GM21423 (cell line): ENCODE measurements at regions not wholly inside any gene's neighbourhood (a gene's known extent, or its start where the extent isn't known, plus 50 kb on each side); places are given as distances from the start of the nearest gene placed in this dataset.

Experiments
- ATAC-seq: cut with Tn5 transposase; IDR thresholded peaks from one replicate; pipeline ENCODE4 v1.9.1; 2021; ENCODE audit warnings: mild to moderate bottlenecking, moderate library complexity; ENCODE audit not compliant: unreplicated experiment

GRCh38 chr12:107339932-107340331 lies 246.6 kb upstream of the CRY1 start:
- no peak for ATAC-seq

GRCh38 chr12:107340898-107341297 lies 247.5 kb upstream of the CRY1 start:
- no peak for ATAC-seq

DNA sequence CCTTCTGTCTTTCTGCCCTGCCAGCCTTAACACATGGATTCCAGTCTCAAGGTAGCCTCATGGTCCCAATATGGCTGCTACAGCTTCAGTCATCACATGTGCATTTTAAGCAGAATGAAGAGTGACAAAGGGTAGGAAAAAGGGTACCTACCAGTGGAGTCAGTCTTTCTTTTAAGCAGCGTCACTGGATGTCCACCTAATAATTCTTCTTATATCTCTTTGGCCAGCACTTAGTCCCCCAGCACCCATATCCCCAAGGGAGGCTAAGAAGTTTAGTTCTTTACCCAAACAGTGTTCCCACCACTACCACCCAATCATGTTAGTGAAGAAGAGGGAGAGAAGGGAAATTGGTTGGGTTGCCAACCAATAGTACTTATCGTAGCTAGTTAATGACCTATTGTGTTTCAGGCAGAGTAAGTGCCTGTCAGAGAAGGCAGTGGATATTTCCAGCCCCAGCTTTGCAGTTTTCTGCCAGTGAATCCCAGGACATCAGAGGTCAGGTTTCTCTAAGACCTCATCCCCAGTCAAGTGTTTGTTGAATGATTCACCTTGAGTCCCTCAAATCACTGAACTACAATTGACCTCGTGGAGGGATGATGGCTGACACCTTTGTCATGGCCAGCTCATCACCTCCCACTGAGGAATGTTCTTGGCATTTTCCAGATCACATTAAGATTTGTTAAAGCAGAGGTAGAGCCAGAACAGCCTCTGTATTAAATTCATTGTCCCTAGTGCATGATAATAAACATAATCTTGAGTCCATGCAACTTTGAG lies 250.9 kb upstream of the CRY1 start:
- ATAC-seq = no peak

- no peak for ATAC-seq
Observed at GRCh38 chr12:107347261-107347660, 253.9 kb upstream of the CRY1 start.

- no peak for ATAC-seq
Observed at GRCh38 chr12:107349008-107349747, 255.8 kb upstream of the CRY1 start.

DNA sequence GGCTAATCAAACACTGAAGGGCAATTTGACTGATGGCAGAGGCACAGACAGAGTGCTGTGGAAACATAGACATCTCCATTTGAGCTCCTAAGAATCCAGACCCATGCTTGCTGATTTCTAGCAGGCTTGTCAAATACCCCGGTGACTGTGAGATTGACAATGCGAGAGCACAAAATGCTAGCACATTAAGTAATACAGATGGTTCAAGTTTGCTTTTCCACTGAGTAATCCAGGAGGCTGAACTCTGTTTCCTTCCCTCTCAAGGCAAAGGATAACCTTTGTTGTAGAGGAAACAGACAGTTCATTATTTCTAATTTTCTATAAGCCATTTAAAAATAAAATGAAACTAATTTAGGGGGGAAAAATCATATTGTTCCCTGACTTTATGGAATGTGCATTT lies 256.5 kb upstream of the CRY1 start:
- ATAC-seq = no peak

GRCh38 chr12:107351109-107351508 lies 257.8 kb upstream of the CRY1 start:
- no peak for ATAC-seq

DNA sequence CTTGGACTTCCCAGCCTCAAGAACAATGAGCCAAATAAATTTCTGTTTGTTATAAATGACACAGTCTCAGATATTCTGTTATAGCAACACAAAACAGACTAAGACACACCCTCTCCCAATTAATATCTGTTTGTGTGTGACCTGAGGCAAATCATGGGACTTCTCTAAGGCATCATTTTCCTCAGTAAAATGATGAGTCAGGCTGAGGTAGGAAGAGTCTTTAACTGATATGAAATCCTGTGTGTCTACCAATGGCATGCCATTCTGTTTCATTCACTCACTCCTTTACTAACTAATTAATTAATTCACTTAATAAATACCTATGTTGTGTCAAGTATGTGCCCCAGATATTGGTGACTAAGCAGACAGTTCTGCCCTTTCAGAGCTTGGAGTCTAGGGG lies 258.4 kb upstream of the CRY1 start:
- no peak for ATAC-seq

- no peak for ATAC-seq
Observed at GRCh38 chr12:107352347-107353081, 259.2 kb upstream of the CRY1 start.

DNA sequence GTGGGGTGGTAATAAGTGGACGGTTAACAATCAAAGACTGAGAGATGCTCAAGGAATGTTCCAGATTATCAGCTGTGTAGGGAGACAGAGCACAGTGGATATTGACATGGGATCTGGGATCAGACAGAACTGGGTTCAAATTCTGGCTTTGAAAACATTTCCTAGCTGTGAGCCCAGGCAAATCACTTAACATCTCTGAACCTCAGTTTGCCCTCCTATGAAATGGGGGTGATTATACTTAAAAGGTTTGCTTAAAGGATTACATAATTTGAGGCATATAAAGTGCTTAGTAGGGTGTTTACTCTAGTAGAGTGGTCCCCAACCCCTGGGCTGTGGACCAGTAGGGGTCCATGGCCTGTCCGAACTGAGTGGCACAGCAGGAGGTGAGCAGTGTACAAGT lies 260.0 kb upstream of the CRY1 start:
- ATAC-seq = no peak

DNA sequence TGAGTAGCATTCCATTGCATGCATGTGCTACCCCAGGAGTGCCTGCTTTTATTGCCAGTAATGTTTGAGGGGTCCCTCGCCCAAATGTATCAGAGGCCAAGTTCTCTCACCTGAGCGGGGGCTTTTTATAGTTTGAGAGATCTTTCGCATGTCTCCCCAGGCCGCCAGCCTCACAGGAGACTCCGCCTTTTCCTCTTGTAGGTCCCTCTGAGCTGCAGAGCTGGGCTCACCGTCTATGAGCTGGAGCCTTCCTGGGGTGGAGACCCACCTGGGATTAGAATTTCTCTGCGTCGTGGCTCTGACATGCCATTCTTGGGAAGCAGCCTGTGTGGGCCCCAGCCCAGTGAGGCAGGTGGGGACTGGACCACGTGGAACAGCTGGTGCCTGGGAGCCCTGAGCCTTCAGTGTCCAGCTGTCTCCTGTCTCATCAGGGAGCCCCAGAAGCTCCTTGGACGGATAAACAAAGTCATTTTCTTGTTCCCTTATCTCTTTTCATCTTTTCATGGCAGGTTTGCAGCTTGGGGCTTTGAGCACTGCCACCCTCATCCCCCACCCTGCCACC lies 261.7 kb upstream of the CRY1 start:
- no peak for ATAC-seq

DNA sequence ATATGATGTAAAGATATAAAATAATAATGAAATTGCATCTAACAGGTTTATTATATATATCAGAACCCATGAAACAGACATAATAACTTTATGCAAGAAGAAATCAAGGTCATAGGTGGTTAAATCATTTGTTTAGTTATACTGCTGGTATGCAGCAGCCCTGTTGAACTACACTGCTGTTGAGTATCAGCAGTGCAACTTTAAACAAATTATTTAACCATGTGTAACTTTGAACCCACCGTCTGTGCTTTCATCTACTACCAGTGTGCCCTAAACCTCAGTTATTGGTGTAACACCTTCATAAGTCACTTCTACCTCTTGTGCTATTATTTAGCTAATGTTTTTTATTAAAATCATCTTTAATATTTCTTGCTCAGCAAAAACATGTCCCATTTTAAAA lies 262.3 kb upstream of the CRY1 start:
- no peak for ATAC-seq

DNA sequence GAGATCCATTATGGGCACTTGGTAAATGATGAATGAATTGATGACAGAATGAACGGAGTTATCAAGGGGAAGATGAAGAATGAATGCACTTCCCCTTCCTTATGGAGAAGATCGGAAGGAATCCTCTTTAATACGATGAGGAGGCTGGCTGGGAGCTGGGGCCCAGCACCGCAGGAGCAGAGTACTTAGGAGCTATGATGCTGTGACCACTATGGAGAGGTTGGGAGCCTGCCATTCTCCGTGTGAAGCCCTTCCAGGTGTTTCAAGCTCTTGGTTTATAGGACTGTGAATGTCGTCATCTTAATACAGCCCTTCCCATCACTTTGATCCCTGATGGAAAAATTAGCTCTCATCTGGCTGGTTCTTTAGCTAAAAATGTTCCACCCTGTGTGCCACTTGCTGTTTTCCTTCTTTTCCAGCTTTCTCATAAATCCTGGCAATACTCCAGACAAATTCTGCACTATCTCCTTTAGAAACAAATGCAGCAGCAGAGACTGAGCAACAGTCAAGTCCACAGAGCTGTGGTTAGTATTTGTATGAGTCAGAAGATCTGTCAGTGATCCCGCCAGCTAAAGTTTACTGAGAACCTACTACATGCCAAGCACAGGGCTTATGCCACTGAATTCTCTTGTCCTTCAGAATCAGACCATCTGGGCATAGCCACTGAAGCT lies 263.1 kb upstream of the CRY1 start:
- no peak for ATAC-seq

GRCh38 chr12:107356937-107357295 lies 263.6 kb upstream of the CRY1 start:
- ATAC-seq = no peak

DNA sequence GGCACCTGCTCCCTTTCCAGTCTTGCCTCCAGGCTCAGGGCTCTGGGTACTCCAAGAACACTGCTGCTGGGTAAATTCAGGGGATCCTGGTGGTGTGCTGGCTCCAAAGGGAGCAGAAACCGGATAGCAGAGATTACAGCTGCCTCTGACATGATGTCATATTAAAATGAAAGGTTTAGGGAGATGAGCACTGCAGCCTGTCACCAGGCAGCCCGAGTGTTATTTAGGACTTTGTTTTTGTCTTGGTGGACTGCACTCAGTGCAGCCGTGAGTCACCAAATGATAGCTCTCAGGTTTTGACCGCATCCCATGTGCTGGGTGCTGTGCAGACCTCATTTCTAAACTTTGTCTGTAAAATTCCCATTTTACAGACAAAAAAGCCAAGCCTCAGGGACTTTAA lies 266.0 kb upstream of the CRY1 start:
- ATAC-seq = no peak

- ATAC-seq = no peak
Observed at GRCh38 chr12:107360033-107360432, 266.7 kb upstream of the CRY1 start.

DNA sequence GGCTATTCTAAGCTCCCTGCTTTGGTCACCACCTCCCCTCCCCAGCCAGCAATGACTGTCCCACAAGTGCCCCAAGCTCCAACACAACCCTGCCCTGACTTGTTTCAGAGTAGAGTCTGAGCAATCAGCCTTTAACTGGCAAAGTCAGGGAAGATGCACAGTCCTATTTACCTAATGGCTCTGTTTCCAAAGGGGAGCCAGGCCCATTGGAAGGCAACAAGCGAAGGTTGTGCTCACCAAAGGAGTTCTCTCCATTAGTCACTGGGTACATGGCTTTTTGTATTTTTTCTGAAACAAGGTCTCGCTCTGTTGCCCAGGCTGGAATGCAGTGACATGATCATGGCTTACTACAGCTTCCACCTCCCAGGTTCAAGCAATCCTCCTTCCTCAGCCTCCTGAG lies 267.1 kb upstream of the CRY1 start:
- no peak for ATAC-seq

GRCh38 chr12:107361970-107362369 lies 268.6 kb upstream of the CRY1 start:
- ATAC-seq = no peak

DNA sequence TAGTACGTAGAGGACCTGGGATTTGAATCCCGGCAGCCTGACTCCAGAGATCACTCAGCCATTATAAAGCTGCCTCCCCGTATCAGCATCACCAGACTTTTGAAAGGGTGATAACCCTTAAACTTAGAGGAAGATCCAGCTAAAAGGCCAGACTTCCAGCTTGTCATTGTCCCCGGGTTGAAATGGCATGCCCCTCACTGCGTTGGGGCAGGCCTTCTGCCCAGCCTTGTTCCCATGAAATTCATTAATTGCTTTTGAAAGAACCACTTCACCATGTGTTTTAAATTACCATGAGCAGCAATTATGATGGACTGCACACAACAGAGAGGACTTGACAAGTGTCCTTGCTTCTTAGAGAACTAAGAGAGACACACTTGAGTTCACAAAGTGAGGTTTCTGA lies 269.6 kb upstream of the CRY1 start:
- no peak for ATAC-seq

DNA sequence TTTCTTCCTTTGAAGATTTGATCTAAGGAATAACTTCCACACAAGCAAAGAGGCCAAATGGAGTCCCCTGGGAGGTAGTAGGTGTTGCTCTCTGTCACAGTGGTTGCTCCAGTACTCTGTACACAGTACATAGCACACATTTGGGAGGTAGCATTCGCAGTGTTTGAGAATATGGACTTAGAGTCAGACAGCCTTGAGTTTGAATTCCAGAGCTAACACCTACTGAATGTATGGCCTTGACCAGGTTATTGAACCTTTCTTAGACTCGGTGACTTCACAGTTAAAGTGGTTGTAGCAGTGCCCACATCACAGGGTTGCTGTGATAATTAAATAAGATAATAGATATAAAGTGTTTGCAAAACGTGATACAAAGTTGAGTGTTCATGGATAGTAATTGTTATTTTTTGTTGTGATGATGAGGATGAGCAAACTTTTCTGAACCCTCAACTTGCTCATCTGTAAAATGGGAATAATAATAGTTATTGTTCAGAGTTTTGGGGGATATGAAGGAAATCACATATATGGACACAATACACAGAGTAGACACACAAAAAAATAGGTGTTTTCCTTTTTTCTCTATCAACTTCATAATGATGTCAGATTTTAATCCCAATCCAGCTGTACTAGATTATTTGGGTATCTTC lies 271.6 kb upstream of the CRY1 start:
- no peak for ATAC-seq

DNA sequence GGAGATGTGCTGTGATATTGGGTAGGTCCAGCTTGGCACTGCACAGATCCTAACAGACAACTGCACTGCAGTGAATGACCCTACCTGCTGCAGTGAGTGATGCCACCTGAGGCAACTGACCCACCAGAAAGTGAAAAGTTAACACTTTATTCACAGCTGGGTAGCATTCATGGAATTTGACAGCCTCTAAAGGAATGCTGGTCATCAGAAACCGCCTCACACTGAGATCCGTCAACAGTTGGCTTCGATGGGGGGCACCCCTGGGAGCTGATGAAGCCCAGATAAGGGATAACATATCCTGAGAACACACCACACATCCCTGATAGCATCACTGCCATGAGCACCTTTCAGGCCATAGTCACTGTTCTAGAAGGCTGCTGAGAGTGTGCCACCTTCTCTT lies 272.4 kb upstream of the CRY1 start:
- ATAC-seq = no peak
